ENCODE measurements at regions not wholly inside any gene's neighbourhood (a gene's known extent, or its start where the extent isn't known, plus 50 kb on each side); places are given as distances from the start of the nearest gene placed in this dataset.

DNA sequence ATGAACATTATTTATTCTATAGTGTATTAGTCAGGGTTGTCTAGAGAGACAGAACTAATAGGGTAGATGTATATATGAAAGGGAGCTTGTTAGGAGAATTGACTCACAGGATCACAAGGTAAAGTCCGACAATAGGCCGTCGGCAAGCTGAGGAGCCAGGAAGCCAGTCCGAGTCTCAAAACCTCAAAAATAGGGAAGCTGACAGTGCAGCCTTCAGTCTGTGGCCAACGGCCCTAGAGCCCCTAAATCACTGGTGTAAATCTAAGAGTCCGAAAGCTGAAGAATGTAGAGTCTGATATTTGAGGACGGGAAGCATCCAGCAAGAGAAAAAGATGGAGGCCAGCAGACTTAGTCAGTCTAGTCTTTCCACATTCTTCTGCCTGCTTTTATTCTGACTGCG is 912.2 kb downstream of the FLRT2 start:
- peaks cover 4% of the 10 kb centered on the region for H3K9me3 Mint-ChIP-seq

DNA sequence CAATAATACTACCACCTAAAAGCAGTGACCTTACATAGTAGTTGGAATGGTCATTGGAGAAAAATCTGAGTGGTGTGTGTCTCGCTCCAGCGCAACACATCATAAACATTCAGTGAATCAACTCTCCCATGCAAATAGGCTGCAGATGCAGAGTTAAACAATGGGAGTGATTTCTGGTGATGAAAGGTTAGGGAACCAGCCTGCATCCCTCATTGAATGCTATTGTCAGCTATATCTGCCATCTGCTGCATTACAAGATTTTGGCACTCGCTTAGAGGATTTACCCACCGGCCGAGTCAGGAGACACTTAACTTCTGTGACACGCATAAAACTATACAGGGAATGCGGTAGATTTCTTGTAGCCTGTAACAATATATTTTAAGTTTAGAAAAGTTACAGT is 900.9 kb downstream of the FLRT2 start:
- no peaks in the 10 kb centered on the region for H3K27me3 Mint-ChIP-seq
- H3K4me3 Mint-ChIP-seq: no peak overlapping the region
- H3K27ac Mint-ChIP-seq: no peak overlapping the region
- DNase-seq (no peak), ATAC-seq (no peak)
- H3K4me1 Mint-ChIP-seq: no peaks in the 10 kb centered on the region
- no peaks in the 10 kb centered on the region for H3K36me3 Mint-ChIP-seq (ENCODE audit: low read depth)
- H3K9me3 Mint-ChIP-seq: peaks cover 5% of the 10 kb centered on the region

More for the DNA sequence above, 912.2 kb downstream of the FLRT2 start:
- H3K4me1 Mint-ChIP-seq: peaks cover 1% of the 10 kb centered on the region
- no peak overlapping the region for H3K27ac Mint-ChIP-seq
- no peaks in the 10 kb centered on the region for H3K27me3 Mint-ChIP-seq
- DNase-seq (no peak), ATAC-seq (no peak)
- no peak overlapping the region for H3K4me3 Mint-ChIP-seq
- no peaks in the 10 kb centered on the region for H3K36me3 Mint-ChIP-seq (ENCODE audit: low read depth)

DNA sequence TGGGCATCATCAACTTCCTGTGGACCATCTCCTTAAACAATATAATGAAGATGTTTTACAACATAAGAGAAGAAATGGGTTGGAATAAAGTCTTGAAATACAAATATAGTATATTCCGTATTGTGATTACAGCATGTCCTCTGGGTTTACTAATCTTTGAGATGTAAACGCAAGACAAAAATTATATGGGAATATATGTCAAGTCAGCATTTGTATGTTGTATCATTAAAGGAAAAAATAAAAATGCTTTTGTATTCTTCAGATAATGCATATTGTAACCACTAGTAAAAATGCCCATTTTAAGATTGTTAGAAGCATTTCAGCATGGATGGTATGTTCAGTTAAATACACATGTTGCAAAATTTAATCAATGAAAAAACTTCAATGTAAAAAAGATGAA is 893.3 kb downstream of the FLRT2 start:
- Mint-ChIP-seq H3K36me3 (ENCODE audit: low read depth) (no peaks in the 10 kb centered on the region), H3K27me3 (no peaks in the 10 kb centered on the region), H3K9me3 (no peaks in the 10 kb centered on the region), H3K4me1 (no peaks in the 10 kb centered on the region), H3K4me3 (no peak overlapping the region), H3K27ac (no peak overlapping the region)
- DNase-seq (no peak), ATAC-seq (no peak)

DNA sequence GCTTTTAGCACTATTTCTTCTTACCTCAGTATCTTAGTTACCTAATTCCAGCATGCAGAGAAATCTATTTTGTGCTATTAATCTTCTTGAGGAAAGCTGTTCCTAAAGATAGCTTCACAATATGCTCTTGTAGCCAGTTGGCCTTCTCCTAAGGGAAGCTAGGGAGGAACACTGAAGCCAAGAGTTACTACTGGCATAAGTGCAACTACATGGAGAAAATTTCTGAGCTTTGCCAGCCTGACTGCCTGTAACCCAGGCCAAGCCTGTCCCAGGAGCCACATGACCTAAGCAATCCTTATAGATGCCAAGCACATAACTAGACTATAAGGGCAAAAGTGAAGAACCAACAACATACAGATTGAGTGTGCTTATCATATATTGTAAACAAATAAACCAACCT is 890.2 kb downstream of the FLRT2 start:
- no peaks in the 10 kb centered on the region for H3K36me3 Mint-ChIP-seq (ENCODE audit: low read depth)

DNA sequence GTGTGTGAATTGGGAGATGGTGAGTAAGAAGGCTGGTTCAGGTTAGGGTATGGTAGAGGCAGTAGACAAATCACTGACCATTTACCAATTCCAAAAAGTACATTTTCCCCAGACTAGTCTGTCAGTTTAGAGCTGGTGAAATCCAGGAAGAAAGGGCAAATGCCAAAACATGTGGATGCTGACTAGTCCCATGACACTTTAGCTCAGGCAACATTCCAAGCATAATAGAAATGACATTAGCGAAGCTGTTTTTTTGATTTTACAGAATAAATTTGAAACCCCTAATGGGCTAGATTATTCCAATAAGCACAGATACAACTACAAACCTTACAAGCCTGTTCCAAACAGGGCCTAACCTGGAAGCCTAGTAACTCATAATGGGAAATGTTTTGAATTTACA is 884.2 kb downstream of the FLRT2 start:
- ATAC-seq: no peak

More for the DNA sequence above, 890.2 kb downstream of the FLRT2 start:
- H3K27ac Mint-ChIP-seq: no peak overlapping the region
- H3K27me3 Mint-ChIP-seq: no peaks in the 10 kb centered on the region
- H3K4me1 Mint-ChIP-seq: no peaks in the 10 kb centered on the region
- H3K4me3 Mint-ChIP-seq: no peak overlapping the region
- no peaks in the 10 kb centered on the region for H3K9me3 Mint-ChIP-seq
- DNase-seq: no peak
- no peak for ATAC-seq

DNA sequence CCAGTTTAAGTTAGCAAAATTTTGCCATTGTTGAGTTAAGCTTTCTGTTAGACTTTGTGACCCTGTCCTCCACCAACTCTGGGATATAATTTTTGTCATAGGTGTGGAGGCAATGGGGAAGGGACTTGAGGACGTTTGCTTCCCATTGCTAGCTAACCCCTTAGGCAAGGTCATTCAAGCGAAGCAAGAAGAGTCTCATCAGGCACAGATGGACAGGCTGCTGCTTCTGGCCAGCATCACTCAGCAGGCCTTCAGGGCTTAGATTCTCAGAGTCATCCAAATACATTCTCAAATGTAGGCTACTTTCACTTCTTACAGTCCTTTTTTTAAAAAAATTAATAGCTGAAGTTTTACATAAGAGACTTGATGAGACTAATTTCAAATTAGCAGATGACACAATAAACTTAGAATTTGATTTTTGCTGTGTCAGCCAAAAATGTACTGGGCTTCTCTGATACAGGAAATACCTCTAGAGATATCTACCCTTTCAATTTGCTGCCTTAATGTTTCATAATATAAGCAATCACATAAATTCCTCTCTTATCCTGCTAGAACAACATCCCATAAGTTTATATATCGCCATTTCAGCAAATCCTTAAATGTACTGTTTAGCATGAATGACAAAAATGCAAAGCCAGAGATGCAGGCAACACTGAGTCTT is 875.2 kb downstream of the FLRT2 start:
- Mint-ChIP-seq H3K4me3 (no peak overlapping the region), H3K4me1 (no peaks in the 10 kb centered on the region), H3K36me3 (ENCODE audit: low read depth) (no peaks in the 10 kb centered on the region), H3K27ac (no peak overlapping the region), H3K9me3 (peaks cover 14% of the 10 kb centered on the region), H3K27me3 (no peaks in the 10 kb centered on the region)
- no peak for DNase-seq
- ATAC-seq: no peak

More for the DNA sequence above, 884.2 kb downstream of the FLRT2 start:
- DNase-seq: no peak
- Mint-ChIP-seq H3K27ac (no peak overlapping the region), H3K27me3 (no peaks in the 10 kb centered on the region), H3K36me3 (ENCODE audit: low read depth) (no peaks in the 10 kb centered on the region), H3K4me3 (no peak overlapping the region), H3K9me3 (no peaks in the 10 kb centered on the region), H3K4me1 (no peaks in the 10 kb centered on the region)

DNA sequence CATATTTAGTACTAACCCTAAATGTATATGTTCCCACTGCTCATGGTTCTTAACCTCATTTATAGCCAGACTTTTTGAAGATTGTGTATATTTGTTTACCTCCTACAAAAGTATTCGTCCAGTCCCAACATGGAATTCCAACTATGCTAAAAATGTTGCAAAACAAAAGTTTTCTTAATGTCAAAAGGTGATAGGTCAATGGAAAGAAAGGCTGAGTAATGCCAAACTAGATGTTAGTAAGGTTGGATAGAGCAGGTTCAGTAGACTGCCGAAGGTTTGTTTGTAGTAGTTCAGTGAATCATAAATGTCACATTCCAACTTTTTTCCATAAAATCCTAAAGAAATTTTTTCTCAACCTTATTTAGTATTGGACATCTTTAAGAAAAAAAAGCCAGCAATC is 874.5 kb downstream of the FLRT2 start:
- no peak overlapping the region for H3K4me3 Mint-ChIP-seq
- no peaks in the 10 kb centered on the region for H3K27me3 Mint-ChIP-seq
- H3K9me3 Mint-ChIP-seq: peaks cover 20% of the 10 kb centered on the region
- ATAC-seq (no peak), DNase-seq (no peak)
- no peaks in the 10 kb centered on the region for H3K36me3 Mint-ChIP-seq (ENCODE audit: low read depth)
- H3K27ac Mint-ChIP-seq: no peak overlapping the region
- no peaks in the 10 kb centered on the region for H3K4me1 Mint-ChIP-seq

DNA sequence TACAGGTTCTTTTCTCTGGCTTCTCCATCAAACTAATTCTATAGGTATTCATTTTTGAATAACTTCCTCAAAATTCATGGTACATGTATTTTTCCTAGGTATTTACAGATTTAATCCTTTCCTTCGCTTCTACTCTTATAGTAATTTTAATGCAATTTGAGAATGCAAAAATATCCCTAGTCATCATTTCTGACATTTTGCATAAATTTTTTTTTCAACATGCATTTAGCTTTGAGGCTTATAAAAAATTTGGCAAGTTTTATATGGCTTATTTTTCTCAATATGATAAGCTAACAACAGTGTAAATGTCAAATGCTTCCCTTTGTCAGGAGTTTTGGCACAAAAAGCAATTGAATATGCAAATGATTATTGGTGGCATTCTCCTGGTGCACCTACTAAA is 872.6 kb downstream of the FLRT2 start:
- DNase-seq: no peak
- peaks cover 20% of the 10 kb centered on the region for H3K9me3 Mint-ChIP-seq
- H3K27me3 Mint-ChIP-seq: no peaks in the 10 kb centered on the region
- H3K4me3 Mint-ChIP-seq: no peak overlapping the region
- no peak for ATAC-seq
- no peak overlapping the region for H3K27ac Mint-ChIP-seq
- H3K4me1 Mint-ChIP-seq: no peaks in the 10 kb centered on the region
- H3K36me3 Mint-ChIP-seq (ENCODE audit: low read depth): no peaks in the 10 kb centered on the region

DNA sequence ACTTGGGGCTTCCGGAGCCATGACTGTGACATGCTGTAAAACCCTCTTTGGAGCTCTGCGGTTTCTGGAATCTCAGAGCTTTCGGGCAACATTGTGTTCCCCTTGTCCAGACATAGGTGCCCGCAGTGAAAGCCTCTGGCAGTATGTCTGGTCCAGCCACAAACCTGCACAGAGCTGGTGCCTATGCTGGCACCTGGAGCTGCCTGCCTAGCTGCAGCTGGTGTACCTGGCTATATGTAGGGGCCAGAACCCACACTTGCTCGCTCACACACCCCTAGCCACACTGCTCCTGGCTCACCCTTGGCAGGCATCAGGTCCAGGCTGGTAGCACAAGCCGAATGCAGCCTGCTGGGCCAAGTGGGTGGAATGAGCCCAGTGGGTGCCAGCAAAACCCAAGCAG is 861.1 kb downstream of the FLRT2 start:
- Mint-ChIP-seq H3K9me3 (no peaks in the 10 kb centered on the region), H3K36me3 (ENCODE audit: low read depth) (no peaks in the 10 kb centered on the region), H3K4me3 (no peak overlapping the region), H3K27me3 (no peaks in the 10 kb centered on the region), H3K27ac (no peak overlapping the region), H3K4me1 (no peaks in the 10 kb centered on the region)
- ATAC-seq (no peak), DNase-seq (no peak)

DNA sequence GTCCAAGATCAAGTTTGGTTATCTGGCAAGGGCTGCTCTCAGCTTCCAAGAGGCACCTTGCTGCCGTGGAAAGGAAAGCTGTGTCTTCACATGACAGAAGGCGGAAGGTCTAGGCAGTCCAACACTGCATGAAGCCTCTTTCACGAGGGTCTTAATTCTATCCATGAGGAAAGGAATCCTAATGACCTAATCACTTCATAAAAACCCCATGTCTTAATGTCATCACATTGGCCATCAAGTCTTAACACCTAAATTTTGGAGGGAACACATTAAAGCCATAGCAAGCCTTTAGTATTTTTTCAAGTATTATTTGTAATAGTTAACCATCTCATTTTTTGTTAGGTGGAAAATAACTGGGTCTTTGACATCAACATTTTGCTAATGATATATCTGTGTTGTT is 858.3 kb downstream of the FLRT2 start:
- Mint-ChIP-seq H3K27ac (no peak overlapping the region), H3K4me1 (no peaks in the 10 kb centered on the region), H3K9me3 (no peaks in the 10 kb centered on the region), H3K36me3 (ENCODE audit: low read depth) (no peaks in the 10 kb centered on the region), H3K4me3 (no peak overlapping the region), H3K27me3 (no peaks in the 10 kb centered on the region)
- DNase-seq: no peak
- ATAC-seq: no peak

DNA sequence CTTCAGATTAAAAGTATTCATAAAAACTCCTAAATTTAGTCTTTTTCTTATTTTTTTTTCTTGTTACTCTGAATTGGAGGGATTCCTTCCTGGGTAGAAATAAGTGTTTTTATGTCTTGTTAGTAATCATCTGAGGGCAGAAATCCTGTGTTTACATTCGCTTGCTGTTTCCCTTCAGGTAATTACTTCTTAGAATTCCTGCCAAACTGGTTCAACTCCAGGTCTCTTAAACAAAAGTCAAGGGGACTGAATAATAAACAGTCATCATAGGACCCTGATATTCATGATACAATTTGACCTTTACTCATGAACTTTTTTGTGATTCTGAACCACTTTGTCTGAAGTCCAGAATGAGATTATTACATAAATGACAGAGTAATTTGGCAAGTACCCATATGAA is 843.9 kb downstream of the FLRT2 start:
- DNase-seq (no peak), ATAC-seq (no peak)
- H3K9me3 Mint-ChIP-seq: peaks cover 7% of the 10 kb centered on the region
- H3K27ac Mint-ChIP-seq: no peak overlapping the region
- no peaks in the 10 kb centered on the region for H3K4me1 Mint-ChIP-seq
- H3K36me3 Mint-ChIP-seq (ENCODE audit: low read depth): peaks cover 3% of the 10 kb centered on the region
- H3K4me3 Mint-ChIP-seq: no peak overlapping the region
- peaks cover 2% of the 10 kb centered on the region for H3K27me3 Mint-ChIP-seq

DNA sequence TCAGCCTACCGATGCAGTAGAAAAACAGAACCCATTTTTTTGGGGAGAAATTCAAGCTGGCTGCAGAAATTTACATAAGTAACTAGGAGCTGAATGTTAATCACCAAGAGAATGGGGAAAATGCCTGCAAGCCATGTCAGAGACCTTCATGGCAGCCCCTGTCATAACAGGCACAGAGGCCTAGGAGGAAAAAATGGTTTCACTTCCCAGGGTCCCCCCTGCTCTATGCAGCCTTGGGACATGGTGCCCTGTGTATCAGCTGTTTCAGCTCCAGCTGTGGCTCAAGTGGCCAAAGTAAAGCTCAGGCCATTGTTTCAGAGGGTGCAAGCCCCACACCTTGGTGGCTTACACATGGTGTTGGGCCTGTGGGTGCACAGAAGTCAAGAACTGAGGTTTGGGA is 842.5 kb downstream of the FLRT2 start:
- Mint-ChIP-seq H3K36me3 (ENCODE audit: low read depth) (peaks cover 3% of the 10 kb centered on the region), H3K4me3 (no peak overlapping the region), H3K27ac (no peak overlapping the region), H3K9me3 (peaks cover 7% of the 10 kb centered on the region), H3K27me3 (peaks cover 2% of the 10 kb centered on the region), H3K4me1 (no peaks in the 10 kb centered on the region)
- ATAC-seq (no peak), DNase-seq (no peak)

DNA sequence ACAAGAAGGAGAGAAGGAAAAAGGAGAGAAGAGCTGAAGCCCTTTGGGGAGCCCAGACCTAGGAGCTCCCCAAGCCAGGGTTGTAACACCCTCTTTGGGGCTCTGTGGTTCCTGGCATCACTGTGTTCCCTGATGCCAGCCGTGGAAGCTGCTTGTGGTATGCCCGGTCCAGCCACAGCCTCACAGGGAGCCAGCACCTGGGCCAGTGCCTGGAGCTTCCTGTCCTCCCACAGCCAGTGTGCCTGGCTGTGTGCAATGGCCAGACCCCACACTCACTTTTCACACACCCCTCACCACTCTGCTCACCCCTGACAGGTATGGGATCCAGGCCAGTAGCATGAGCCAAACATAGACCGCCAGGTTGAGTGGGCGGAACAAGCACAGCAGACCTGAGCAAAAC is 834.7 kb downstream of the FLRT2 start:
- Mint-ChIP-seq H3K9me3 (no peaks in the 10 kb centered on the region), H3K27me3 (no peaks in the 10 kb centered on the region), H3K4me3 (no peak overlapping the region), H3K27ac (no peak overlapping the region), H3K36me3 (ENCODE audit: low read depth) (no peaks in the 10 kb centered on the region), H3K4me1 (no peaks in the 10 kb centered on the region)
- no peak for ATAC-seq
- no peak for DNase-seq

DNA sequence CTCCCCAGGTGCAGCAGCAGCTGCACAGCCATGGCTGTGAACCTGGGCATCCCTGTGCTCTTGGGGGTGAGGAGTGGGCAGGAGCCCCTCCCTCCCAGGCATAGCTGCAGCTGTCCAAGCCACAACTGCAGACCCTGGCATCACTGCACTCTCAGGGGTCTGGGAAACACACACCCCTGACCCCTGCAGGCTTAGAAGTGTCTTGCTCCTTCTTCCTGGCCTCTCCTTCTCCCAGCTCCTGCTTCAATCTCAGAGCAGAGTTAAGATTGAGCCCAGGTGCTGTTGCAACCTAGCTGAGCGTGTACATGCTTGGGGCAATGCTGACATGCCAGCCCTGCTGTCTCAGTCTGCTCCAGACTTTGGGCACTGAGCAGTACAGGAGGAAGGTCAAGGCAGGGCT is 833.6 kb downstream of the FLRT2 start:
- Mint-ChIP-seq H3K4me1 (no peaks in the 10 kb centered on the region), H3K27me3 (no peaks in the 10 kb centered on the region), H3K36me3 (ENCODE audit: low read depth) (no peaks in the 10 kb centered on the region), H3K4me3 (no peak overlapping the region), H3K27ac (no peak overlapping the region), H3K9me3 (no peaks in the 10 kb centered on the region)
- ATAC-seq: no peak
- DNase-seq: no peak

DNA sequence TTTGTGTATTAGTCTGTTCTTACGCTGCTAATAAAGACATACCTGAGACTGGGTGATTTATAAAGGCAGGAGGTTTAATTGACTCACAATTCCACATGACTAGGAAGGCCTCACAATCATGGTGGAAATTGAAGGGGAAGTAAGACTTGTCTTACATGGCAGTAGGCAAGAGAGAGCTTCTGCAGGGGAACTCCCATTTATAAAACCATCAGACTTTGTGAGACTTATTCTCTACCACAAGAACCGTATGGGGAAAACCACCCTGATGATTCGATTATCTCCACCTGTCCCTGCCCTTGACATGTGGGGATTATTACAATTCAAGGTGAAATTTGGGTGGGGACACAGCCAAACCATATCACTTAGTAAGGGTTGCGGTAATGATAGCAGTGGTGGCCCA is 833.1 kb downstream of the FLRT2 start:
- ATAC-seq: no peak
- DNase-seq: no peak
- Mint-ChIP-seq H3K4me1 (no peaks in the 10 kb centered on the region), H3K36me3 (ENCODE audit: low read depth) (no peaks in the 10 kb centered on the region), H3K9me3 (no peaks in the 10 kb centered on the region), H3K4me3 (no peak overlapping the region), H3K27me3 (no peaks in the 10 kb centered on the region), H3K27ac (no peak overlapping the region)

DNA sequence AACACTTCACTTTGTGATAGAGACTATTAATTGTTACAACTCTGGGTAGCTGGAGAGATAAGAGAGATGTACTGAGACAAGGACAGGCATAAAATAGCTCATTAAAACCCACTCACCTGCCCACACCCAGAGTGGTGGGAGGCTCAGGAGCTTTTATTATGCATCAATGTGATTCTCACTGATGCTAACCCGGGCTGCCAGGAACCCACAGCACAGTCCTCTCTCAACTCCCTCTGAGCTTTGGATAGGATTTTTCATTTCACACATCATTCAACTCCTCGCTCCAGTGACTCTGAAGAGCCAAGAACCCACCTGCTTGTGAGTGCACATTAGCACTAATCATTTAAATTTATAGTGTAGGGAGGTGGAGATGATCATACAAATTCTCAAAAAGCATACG is 827.9 kb downstream of the FLRT2 start:
- Mint-ChIP-seq H3K27me3 (no peaks in the 10 kb centered on the region), H3K36me3 (ENCODE audit: low read depth) (no peaks in the 10 kb centered on the region)

More for the DNA sequence above, 827.9 kb downstream of the FLRT2 start:
- no peak overlapping the region for H3K4me3 Mint-ChIP-seq
- no peak for DNase-seq
- no peak overlapping the region for H3K27ac Mint-ChIP-seq
- ATAC-seq: no peak
- H3K4me1 Mint-ChIP-seq: no peaks in the 10 kb centered on the region
- H3K9me3 Mint-ChIP-seq: peaks cover 3% of the 10 kb centered on the region
